GM21381 (cell line): ENCODE measurements at regions not wholly inside any gene's neighbourhood (a gene's known extent, or its start where the extent isn't known, plus 50 kb on each side); places are given as distances from the start of the nearest gene placed in this dataset.

Source experiments
- ATAC-seq: cut with Tn5 transposase; IDR thresholded peaks from one replicate; pipeline ENCODE4 v1.9.1; 2021; ENCODE audit warnings: mild to moderate bottlenecking, moderate library complexity; ENCODE audit not compliant: unreplicated experiment

DNA sequence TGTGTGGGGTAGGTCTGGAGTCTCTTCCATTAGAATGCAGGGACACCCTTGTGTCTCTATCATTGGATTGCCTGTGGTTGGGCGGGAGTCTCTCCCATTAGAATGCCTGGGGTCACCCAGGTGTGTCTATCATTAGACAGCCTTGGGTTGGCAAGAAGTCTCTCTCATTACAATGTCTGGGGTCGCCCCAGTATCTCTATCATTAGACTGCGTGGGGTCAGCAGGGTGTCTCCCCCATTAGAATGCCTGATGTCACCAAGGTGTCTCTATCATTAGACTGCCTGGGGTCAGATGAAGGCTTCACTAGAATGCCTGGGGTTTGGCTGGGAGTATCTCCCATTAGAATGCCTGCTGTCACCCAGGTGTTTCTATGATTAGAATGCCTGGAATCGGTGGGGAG lies 1539.0 kb downstream of the UQCRFS1 start:
- ATAC-seq: no peak

GRCh38 chr19:27672309-27673047 lies 1540.5 kb downstream of the UQCRFS1 start:
- no peak for ATAC-seq

GRCh38 chr19:27671876-27672275 lies 1541.1 kb downstream of the UQCRFS1 start:
- no peak for ATAC-seq

DNA sequence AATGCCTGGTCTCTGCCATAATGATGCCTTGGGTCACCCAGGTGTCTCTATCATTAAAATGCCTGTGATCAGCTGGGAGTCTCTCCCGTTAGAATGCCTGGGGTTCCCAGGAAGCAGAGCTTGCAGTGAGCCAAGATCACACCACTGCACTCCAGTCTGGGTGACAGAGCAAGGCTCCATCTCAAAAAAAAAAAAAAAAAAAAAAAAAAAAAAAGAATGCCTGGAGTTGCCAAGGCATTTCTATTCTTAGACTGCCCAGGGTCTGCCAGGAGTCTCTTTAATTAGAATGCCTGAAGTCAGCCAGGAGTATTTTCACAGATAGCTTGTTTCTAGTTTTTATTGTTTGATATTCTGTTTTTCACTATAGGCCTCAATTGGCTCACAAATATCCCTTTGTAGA lies 1552.5 kb downstream of the UQCRFS1 start:
- ATAC-seq: no peak

DNA sequence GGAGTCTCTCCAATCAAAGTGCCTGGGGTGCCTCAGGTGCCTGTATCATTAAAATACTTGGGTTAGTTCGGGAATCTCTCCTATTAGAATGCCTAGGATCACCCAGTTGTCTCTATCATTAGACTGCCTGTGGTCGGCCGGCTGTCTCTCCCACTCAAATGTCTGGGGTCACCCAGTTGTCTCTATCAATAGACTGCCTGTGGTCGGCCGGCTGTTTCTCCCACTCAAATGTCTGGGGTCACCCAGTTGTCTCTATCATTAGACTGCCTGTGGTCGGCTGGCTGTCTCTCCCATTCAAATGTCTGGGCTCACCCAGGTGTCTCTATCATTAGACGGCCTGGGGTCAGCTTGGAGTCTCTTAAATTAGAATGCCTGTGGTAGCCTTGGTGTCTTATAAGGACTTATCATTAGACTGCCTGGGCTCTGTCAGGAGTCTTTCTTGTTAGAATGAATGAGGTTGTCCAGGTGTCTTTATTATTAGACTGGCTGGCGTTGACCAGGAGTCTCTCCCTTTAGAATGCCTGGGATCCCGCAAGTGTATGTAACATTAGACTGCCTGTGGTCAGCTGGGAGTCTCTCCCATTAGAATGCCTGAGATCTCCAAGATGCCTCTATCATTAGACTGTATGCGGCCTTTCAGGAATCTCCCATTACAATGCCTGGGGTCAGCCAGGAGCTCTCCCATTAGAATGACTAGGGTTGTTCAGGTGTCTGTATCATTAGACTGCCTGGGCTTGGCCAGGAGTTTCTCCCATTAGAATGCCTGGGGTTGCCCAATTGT lies 1555.5 kb downstream of the UQCRFS1 start:
- ATAC-seq: no peak

- no peak for ATAC-seq
Observed at GRCh38 chr19:27654266-27654990, 1558.5 kb downstream of the UQCRFS1 start.

GRCh38 chr19:27652796-27653195 lies 1560.2 kb downstream of the UQCRFS1 start:
- ATAC-seq: no peak

DNA sequence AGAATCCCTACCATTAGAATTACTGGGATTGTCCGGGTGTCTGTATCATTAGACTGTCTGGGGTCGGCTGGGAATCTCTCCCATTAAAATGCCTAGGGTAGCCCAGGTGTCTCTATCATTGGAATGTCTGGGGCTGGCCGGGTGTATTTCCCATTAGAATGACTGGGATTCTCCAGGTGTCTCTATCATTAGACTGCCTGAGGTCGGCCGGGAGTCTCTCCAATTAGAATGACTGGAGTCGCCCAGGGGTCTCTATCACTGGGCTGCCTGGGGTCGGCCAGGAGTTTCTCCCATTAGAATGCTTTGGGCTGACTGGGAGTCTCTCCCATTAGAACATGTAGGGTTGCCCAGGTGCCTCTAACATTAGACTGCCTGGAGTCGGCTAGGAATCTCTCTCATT lies 1560.7 kb downstream of the UQCRFS1 start:
- ATAC-seq: no peak

DNA sequence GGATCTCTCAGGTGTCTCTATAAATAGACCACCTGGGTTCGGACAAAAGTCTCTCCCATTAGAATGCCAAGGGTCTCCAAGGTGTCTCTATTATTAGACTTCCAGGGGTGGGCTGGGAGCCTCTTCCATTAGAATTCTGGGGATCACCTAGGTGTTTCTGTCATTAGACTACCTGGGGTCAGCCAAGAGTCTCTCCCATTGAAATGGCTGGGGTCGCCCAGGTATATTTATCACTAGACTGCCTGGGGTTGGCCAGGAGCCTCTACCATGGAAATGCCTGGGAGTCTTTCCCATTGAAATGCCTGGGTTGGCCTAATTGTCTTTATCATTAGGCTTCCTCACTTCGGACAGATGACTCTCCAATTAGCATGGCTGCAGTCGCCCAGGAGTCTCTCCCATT lies 1565.5 kb downstream of the UQCRFS1 start:
- ATAC-seq: no peak

- ATAC-seq: no peak
Observed at GRCh38 chr19:27635401-27635800, 1577.5 kb downstream of the UQCRFS1 start.

DNA sequence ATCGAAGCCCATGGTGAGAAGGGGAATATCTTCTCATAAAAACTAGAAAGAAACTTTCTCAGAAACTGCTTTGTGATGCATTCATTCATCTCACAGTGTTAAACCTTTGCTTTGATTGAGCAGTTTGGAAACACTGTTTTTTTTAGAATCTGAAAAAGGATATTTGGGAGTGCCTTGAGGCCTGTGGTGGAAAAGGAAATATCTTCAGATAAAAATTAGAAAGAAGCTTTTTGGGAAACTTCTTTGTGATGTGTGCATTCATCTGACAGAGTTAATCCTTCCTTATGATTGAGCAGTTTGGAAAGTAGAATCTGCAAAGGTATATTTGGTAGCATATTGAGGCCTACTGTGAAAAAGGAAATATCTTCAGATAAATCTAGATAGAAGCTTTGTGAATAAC lies 1594.9 kb downstream of the UQCRFS1 start:
- ATAC-seq: no peak

- no peak for ATAC-seq
Observed at GRCh38 chr19:27580906-27581305, 1632.0 kb downstream of the UQCRFS1 start.
